ENCODE measurements at regions not wholly inside any gene's neighbourhood (a gene's known extent, or its start where the extent isn't known, plus 50 kb on each side); places are given as distances from the start of the nearest gene placed in this dataset.

GRCh38 chr6:40720375-40720748, 133.2 kb upstream of the LRFN2 start:
- H3K4me3 ChIP-seq (ENCODE audit: low read length) = no peak overlapping the region
- DNase-seq (ENCODE audit: low read depth) = no peak
- no peak for TF ChIP-seq CTCF (conservative IDR thresholded peaks at IDR 0.05; ENCODE audit: low read length)

GRCh38 chr6:40719671-40720374, 132.7 kb upstream of the LRFN2 start:
- peak; percentile 79 for DNase-seq (ENCODE audit: low read depth)
- no peak for TF ChIP-seq CTCF (conservative IDR thresholded peaks at IDR 0.05; ENCODE audit: low read length)
- H3K4me3 ChIP-seq (ENCODE audit: low read length) = peak overlapping the region; percentile 40

GRCh38 chr6:40718401-40718800, 131.2 kb upstream of the LRFN2 start:
- no peak for DNase-seq (ENCODE audit: low read depth)
- TF ChIP-seq CTCF (conservative IDR thresholded peaks at IDR 0.05; ENCODE audit: low read length) = no peak
- H3K4me3 ChIP-seq (ENCODE audit: low read length) = no peak overlapping the region

GRCh38 chr6:40717411-40718057, 130.4 kb upstream of the LRFN2 start:
- no peak for TF ChIP-seq CTCF (conservative IDR thresholded peaks at IDR 0.05; ENCODE audit: low read length)
- peak; percentile 2 for DNase-seq (ENCODE audit: low read depth)
- no peak overlapping the region for H3K4me3 ChIP-seq (ENCODE audit: low read length)

GRCh38 chr6:40715570-40716403, 128.6 kb upstream of the LRFN2 start:
- TF ChIP-seq CTCF (conservative IDR thresholded peaks at IDR 0.05; ENCODE audit: low read length) = no peak
- DNase-seq (ENCODE audit: low read depth) = no peak
- H3K4me3 ChIP-seq (ENCODE audit: low read length) = no peak overlapping the region

GRCh38 chr6:40714576-40715564, 127.7 kb upstream of the LRFN2 start:
- H3K4me3 ChIP-seq (ENCODE audit: low read length) = no peak overlapping the region
- no peak for TF ChIP-seq CTCF (conservative IDR thresholded peaks at IDR 0.05; ENCODE audit: low read length)
- DNase-seq (ENCODE audit: low read depth) = no peak
